Endodermal cell (in vitro differentiated cells): ENCODE measurements at regions not wholly inside any gene's neighbourhood (a gene's known extent, or its start where the extent isn't known, plus 50 kb on each side); places are given as distances from the start of the nearest gene placed in this dataset.

Source experiments
- DNase-seq: peaks from one replicate; pipeline ENCODE4 v3.0.0-alpha.2; 2017
- H3K27ac ChIP-seq: 2 replicates; pipeline ENCODE4 v1.5.1; 2013; ENCODE audit warnings: mild to moderate bottlenecking, low read depth, low read length, moderate library complexity
- H3K27me3 ChIP-seq: 2 replicates; pipeline ENCODE4 v1.6.1; 2013; ENCODE audit warnings: mild to moderate bottlenecking, low read length, moderate library complexity; ENCODE audit not compliant: insufficient read depth, control insufficient read depth, poor library complexity, severe bottlenecking
- H3K36me3 ChIP-seq: 2 replicates; pipeline ENCODE4 v1.7.0; 2013; ENCODE audit warnings: mild to moderate bottlenecking, low read length, moderate library complexity; ENCODE audit not compliant: control insufficient read depth, insufficient read depth
- H3K4me1 ChIP-seq: one replicate; pipeline ENCODE4 v1.7.0; 2013; ENCODE audit warnings: low read length; ENCODE audit not compliant: control insufficient read depth, insufficient read depth
- H3K4me3 ChIP-seq: 2 replicates; pipeline ENCODE4 v1.5.1; 2013; ENCODE audit warnings: mild to moderate bottlenecking, low read length, moderate library complexity
- H3K9ac ChIP-seq: 2 replicates; pipeline ENCODE4 v1.6.1; 2013; ENCODE audit warnings: mild to moderate bottlenecking, low read length, moderate library complexity; ENCODE audit not compliant: poor library complexity, severe bottlenecking; ENCODE audit errors: extremely low read depth
- H3K9me3 ChIP-seq: 2 replicates; pipeline ENCODE4 v1.6.1; 2013; ENCODE audit warnings: mild to moderate bottlenecking, low read length, moderate library complexity; ENCODE audit not compliant: control insufficient read depth
- H3K27ac Mint-ChIP-seq: 2 replicates; pipeline ENCODE4 v1.8.0; 2020; ENCODE audit warnings: mixed read lengths
- H3K27me3 Mint-ChIP-seq: 2 replicates; pipeline ENCODE4 v1.8.0; 2021; ENCODE audit warnings: mild to moderate bottlenecking, mixed read lengths; ENCODE audit not compliant: insufficient read depth
- H3K36me3 Mint-ChIP-seq: 2 replicates; pipeline ENCODE4 v1.8.0; 2020; ENCODE audit warnings: low read depth, mixed read lengths
- H3K4me1 Mint-ChIP-seq: 2 replicates; pipeline ENCODE4 v1.8.0; 2020; ENCODE audit warnings: mixed read lengths
- H3K4me3 Mint-ChIP-seq: 2 replicates; pipeline ENCODE4 v1.8.0; 2020; ENCODE audit warnings: mild to moderate bottlenecking, moderate library complexity, mixed read lengths
- H3K9me3 Mint-ChIP-seq: 2 replicates; pipeline ENCODE4 v1.8.0; 2020; ENCODE audit warnings: mild to moderate bottlenecking, mixed read lengths
- WGBS, 2 experiments: methylation state at CpG; one replicate each; pipeline versions ENCODE4 v1.1.5 to v1.1.7; 2013; ENCODE audit warnings: missing lambda C conversion rate in 2 of 2, mixed read lengths in 1 of 2; ENCODE audit not compliant: insufficient coverage in 1 of 2, insufficient read length in 1 of 2; 5-methylcytosine and 5-hydroxymethylcytosine counted together
- TF ChIP-seq, protein P1 (sequence below): fragments of 200-600 bp; sonication (generic); conservative IDR thresholded peaks from 2 replicates; pipeline ENCODE4 v1.5.0; 2021; ENCODE audit warnings: antibody characterized with exemption, mild to moderate bottlenecking

- H3K4me1 ChIP-seq: peaks cover 7% of the 10 kb centered on the region
- DNase-seq: no peak
- Mint-ChIP-seq H3K27ac (no peak overlapping the region), H3K9me3 (no peaks in the 10 kb centered on the region), H3K36me3 (no peaks in the 10 kb centered on the region), H3K4me3 (no peak overlapping the region), H3K27me3 (peaks cover 31% of the 10 kb centered on the region), H3K4me1 (peaks cover 38% of the 10 kb centered on the region)
- TF ChIP-seq, protein P1, sequence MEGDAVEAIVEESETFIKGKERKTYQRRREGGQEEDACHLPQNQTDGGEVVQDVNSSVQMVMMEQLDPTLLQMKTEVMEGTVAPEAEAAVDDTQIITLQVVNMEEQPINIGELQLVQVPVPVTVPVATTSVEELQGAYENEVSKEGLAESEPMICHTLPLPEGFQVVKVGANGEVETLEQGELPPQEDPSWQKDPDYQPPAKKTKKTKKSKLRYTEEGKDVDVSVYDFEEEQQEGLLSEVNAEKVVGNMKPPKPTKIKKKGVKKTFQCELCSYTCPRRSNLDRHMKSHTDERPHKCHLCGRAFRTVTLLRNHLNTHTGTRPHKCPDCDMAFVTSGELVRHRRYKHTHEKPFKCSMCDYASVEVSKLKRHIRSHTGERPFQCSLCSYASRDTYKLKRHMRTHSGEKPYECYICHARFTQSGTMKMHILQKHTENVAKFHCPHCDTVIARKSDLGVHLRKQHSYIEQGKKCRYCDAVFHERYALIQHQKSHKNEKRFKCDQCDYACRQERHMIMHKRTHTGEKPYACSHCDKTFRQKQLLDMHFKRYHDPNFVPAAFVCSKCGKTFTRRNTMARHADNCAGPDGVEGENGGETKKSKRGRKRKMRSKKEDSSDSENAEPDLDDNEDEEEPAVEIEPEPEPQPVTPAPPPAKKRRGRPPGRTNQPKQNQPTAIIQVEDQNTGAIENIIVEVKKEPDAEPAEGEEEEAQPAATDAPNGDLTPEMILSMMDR: no peak
- no peak overlapping the region for H3K9ac ChIP-seq
- no peaks in the 10 kb centered on the region for H3K9me3 ChIP-seq
- H3K27me3 ChIP-seq: peaks cover 18% of the 10 kb centered on the region
- H3K36me3 ChIP-seq: no peaks in the 10 kb centered on the region
- no peak overlapping the region for H3K27ac ChIP-seq
- H3K4me3 ChIP-seq: no peak overlapping the region
- WGBS, 2 experiments: 87 to 88% methylated on average over 7 to 8 of the region's 8 CpGs
Measured at GRCh38 chr3:193873426-193874201, 262.3 kb upstream of the HES1 start.

DNA sequence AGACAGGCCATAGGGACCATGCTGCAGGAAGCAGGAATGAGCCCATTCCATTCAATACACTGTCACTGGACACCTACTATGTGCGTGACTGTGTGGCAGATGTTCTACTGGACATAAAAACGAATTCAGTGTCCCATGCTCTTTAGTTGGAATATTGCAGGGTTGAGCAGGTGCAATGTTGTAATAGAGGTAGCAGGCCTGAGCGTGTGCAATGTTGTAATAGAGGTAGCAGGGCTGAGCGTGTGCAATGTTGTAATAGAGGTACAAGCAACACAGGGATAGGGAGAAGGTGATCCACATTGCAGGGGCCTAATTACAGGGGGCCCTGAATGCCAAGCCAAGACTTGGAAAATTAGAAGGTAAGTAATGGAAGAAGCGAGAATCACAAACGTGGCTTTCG lies 261.4 kb upstream of the HES1 start:
- Histone ChIP-seq H3K4me1 (peaks cover 7% of the 10 kb centered on the region), H3K4me3 (no peak overlapping the region), H3K9ac (no peak overlapping the region), H3K27me3 (peaks cover 9% of the 10 kb centered on the region), H3K9me3 (no peaks in the 10 kb centered on the region), H3K36me3 (no peaks in the 10 kb centered on the region), H3K27ac (no peak overlapping the region)
- Mint-ChIP-seq H3K27me3 (peaks cover 22% of the 10 kb centered on the region), H3K4me3 (no peak overlapping the region), H3K27ac (no peak overlapping the region), H3K4me1 (peaks cover 41% of the 10 kb centered on the region), H3K36me3 (no peaks in the 10 kb centered on the region), H3K9me3 (no peaks in the 10 kb centered on the region)
- TF ChIP-seq, protein P1: no peak
- no peak for DNase-seq
- 83 to 89% methylated on average over 5 to 7 of the region's 7 CpGs for whole genome bisulfite sequencing, 2 experiments

- Mint-ChIP-seq H3K4me3 (no peak overlapping the region), H3K27me3 (peaks cover 16% of the 10 kb centered on the region), H3K4me1 (peaks cover 45% of the 10 kb centered on the region), H3K36me3 (no peaks in the 10 kb centered on the region), H3K9me3 (no peaks in the 10 kb centered on the region), H3K27ac (no peak overlapping the region)
- peaks cover 7% of the 10 kb centered on the region for H3K4me1 ChIP-seq
- no peak overlapping the region for H3K9ac ChIP-seq
- no peak overlapping the region for H3K4me3 ChIP-seq
- H3K27ac ChIP-seq: no peak overlapping the region
- H3K36me3 ChIP-seq: no peaks in the 10 kb centered on the region
- TF ChIP-seq, protein P1: no peak
- H3K27me3 ChIP-seq: peaks cover 3% of the 10 kb centered on the region
- H3K9me3 ChIP-seq: no peaks in the 10 kb centered on the region
- no peak for DNase-seq
- 83 to 84% methylated on average over 4 to 5 of the region's 5 CpGs for WGBS, 2 experiments
Measured at GRCh38 chr3:193874997-193875593, 260.9 kb upstream of the HES1 start.
